Stimulated activated CD8-positive, alpha-beta memory T cell treated with anti-CD3 and anti-CD28 coated beads, Interleukin-15, amount 100 ng/mL, for 48 hours (primary cell): ENCODE measurements at regions not wholly inside any gene's neighbourhood (a gene's known extent, or its start where the extent isn't known, plus 50 kb on each side); places are given as distances from the start of the nearest gene placed in this dataset.
"Not testable (repeated sequence)": the region's sequence is repeated elsewhere in the genome, so short reads cannot be mapped to it uniquely, and the experiment has no call there.

Experiments
- DNase-seq, 2 donors: peaks; one replicate each; pipeline ENCODE4 v3.0.0-alpha.2; 2020; ENCODE audit warnings: low read depth in 2 of 2

GRCh38 chr6:140388192-140388802 is 1013.8 kb upstream of the CITED2 start:
- DNase-seq = no peak

- DNase-seq = no peak
Observed at GRCh38 chr6:140385679-140386078, 1011.2 kb upstream of the CITED2 start.

- DNase-seq = no peak
Observed at GRCh38 chr6:140382355-140382754, 1007.9 kb upstream of the CITED2 start.

GRCh38 chr6:140380427-140381218 is 1006.2 kb upstream of the CITED2 start:
- no peak for DNase-seq

GRCh38 chr6:140379919-140380318 is 1005.5 kb upstream of the CITED2 start:
- no peak for DNase-seq

GRCh38 chr6:140376209-140376608 is 1001.8 kb upstream of the CITED2 start:
- no peak for DNase-seq

GRCh38 chr6:140373728-140374127 is 999.3 kb upstream of the CITED2 start:
- not testable (repeated sequence) for DNase-seq

GRCh38 chr6:140372064-140372463 is 997.6 kb upstream of the CITED2 start:
- DNase-seq = no peak

GRCh38 chr6:140370976-140371870 is 996.8 kb upstream of the CITED2 start:
- no peak for DNase-seq

- DNase-seq = no peak
Observed at GRCh38 chr6:140370441-140370840, 996.0 kb upstream of the CITED2 start.

GRCh38 chr6:140366991-140367390 is 992.5 kb upstream of the CITED2 start:
- no peak for DNase-seq

GRCh38 chr6:140364916-140365315 is 990.5 kb upstream of the CITED2 start:
- no peak for DNase-seq

GRCh38 chr6:140360651-140361050 is 986.2 kb upstream of the CITED2 start:
- no peak for DNase-seq

- no peak for DNase-seq
Observed at GRCh38 chr6:140355476-140355875, 981.0 kb upstream of the CITED2 start.

GRCh38 chr6:140354296-140354695 is 979.8 kb upstream of the CITED2 start:
- DNase-seq = no peak

- no peak for DNase-seq
Observed at GRCh38 chr6:140353536-140353935, 979.1 kb upstream of the CITED2 start.

- no peak for DNase-seq
Observed at GRCh38 chr6:140346428-140346827, 972.0 kb upstream of the CITED2 start.

GRCh38 chr6:140345935-140346334 is 971.5 kb upstream of the CITED2 start:
- DNase-seq = no peak

- no peak for DNase-seq
Observed at GRCh38 chr6:140344142-140344913, 969.9 kb upstream of the CITED2 start.

- DNase-seq = no peak
Observed at GRCh38 chr6:140343128-140343527, 968.7 kb upstream of the CITED2 start.

- no peak for DNase-seq
Observed at GRCh38 chr6:140341272-140341671, 966.8 kb upstream of the CITED2 start.

GRCh38 chr6:140340795-140341194 is 966.3 kb upstream of the CITED2 start:
- no peak for DNase-seq
